HepG2 (cell line): ENCODE measurements at regions not wholly inside any gene's neighbourhood (a gene's known extent, or its start where the extent isn't known, plus 50 kb on each side); places are given as distances from the start of the nearest gene placed in this dataset.

Experiments
- ATAC-seq: fragments of 200-7000 bp; cut with Tn5 transposase; 3 replicates; pipeline ENCODE4 v1.9.1; 2020; ENCODE audit warnings: mild to moderate bottlenecking, moderate library complexity
- BruUV-seq: library from RNA; stranded (reverse); fragments of 400-500 nt; replicated peaks from 2 replicates; lab custom pipeline; 2021; lab: Mats Ljungman, UMichigan
- CTCF ChIA-PET: fragments of 300-600 bp; formaldehyde crosslinking; extraction: SDS; loops from one replicate; lab custom pipeline; 2021; ENCODE audit warnings: low total read pairs, inconsistent platforms, low intra/inter-chr PET ratio; lab: Yijun Ruan, JAX
- POLR2A ChIA-PET: fragments of 350-600 bp; sonication (Branson Sonifier 250); formaldehyde crosslinking; loops from one replicate; lab custom pipeline; 2020; ENCODE audit warnings: antibody characterized with exemption, inconsistent platforms; lab: Yijun Ruan, JAX
- DNase-seq: peaks from one replicate; pipeline ENCODE4 v3.0.0-alpha.2; 2015; ENCODE audit warnings: low spot score
- FAIRE-seq: peaks from 3 replicates; lab custom pipeline; 2011; peaks lifted over from hg19 to GRCh38; lab: Jason Lieb, UNC
- H2AFZ ChIP-seq: one replicate; pipeline ENCODE4 v1.6.1; 2011; ENCODE audit warnings: low read length, inconsistent platforms
- H3K27ac ChIP-seq: fragments of 300-600 bp; 3 replicates; pipeline ENCODE4 v1.8.0; 2011; ENCODE audit warnings: mixed run types, mild to moderate bottlenecking, mixed read lengths, low read length, inconsistent platforms; ENCODE audit not compliant: insufficient read depth; ENCODE audit errors: extremely low read length
- H3K27me3 ChIP-seq, 2 experiments: fragments of 200-600 bp in 1 of 2; 2 replicates in 1 of 2; 3 replicates in 1 of 2; pipeline versions ENCODE4 v1.6.0 to v1.8.0; 2011; ENCODE audit warnings: low read length in 2 of 2, mild to moderate bottlenecking in 2 of 2, moderate library complexity in 2 of 2, inconsistent platforms in 1 of 2; ENCODE audit not compliant: insufficient read depth in 2 of 2, control insufficient read depth in 1 of 2
- H3K36me3 ChIP-seq, 2 experiments: fragments of 200-600 bp in 1 of 2; replicated peaks in 1 of 2; 2 replicates in 1 of 2; 3 replicates in 1 of 2; pipeline versions ENCODE4 v1.5.1 to v1.8.0; 2011; ENCODE audit warnings: low read length in 2 of 2, inconsistent platforms in 1 of 2; ENCODE audit not compliant: insufficient read depth in 2 of 2, control insufficient read depth in 1 of 2
- H3K4me1 ChIP-seq: 2 replicates; pipeline ENCODE4 v1.5.1; 2012; ENCODE audit warnings: low read length, inconsistent platforms; ENCODE audit not compliant: insufficient read depth
- H3K4me2 ChIP-seq: 2 replicates; pipeline ENCODE4 v1.6.0; 2011; ENCODE audit warnings: low read depth, low read length, inconsistent platforms
- H3K4me3 ChIP-seq, 3 experiments: fragments of 200-600 bp in 1 of 3; sonication (generic), shearing (Covaris generic) in 1 of 3; replicated peaks in 1 of 3; 2 replicates each; pipeline ENCODE4 v1.5.1; 2011 to 2016; ENCODE audit warnings: low read length in 3 of 3, inconsistent platforms in 2 of 3, low read depth in 2 of 3, mild to moderate bottlenecking in 2 of 3, control low read depth in 1 of 3, mixed read lengths in 1 of 3; ENCODE audit not compliant: insufficient read depth in 1 of 3
- H3K79me2 ChIP-seq: one replicate; pipeline ENCODE4 v1.6.1; 2011; ENCODE audit warnings: low read length, inconsistent platforms; ENCODE audit not compliant: insufficient read depth
- H3K9ac ChIP-seq: 2 replicates; pipeline ENCODE4 v1.6.0; 2011; ENCODE audit warnings: mild to moderate bottlenecking, low read depth, low read length, inconsistent platforms; ENCODE audit not compliant: insufficient read depth
- H3K9me3 ChIP-seq: 2 replicates; pipeline ENCODE4 v1.5.1; 2012; ENCODE audit warnings: mild to moderate bottlenecking, low read length
- H4K20me1 ChIP-seq: 2 replicates; pipeline ENCODE4 v1.6.0; 2011; ENCODE audit warnings: inconsistent platforms, mild to moderate bottlenecking, low read length, moderate library complexity; ENCODE audit not compliant: insufficient read depth
- EED ChIP-seq: sonication (generic); formaldehyde crosslinking; IDR thresholded peaks from 2 replicates; pipeline ENCODE4 v1.5.0; 2020; ENCODE audit warnings: mild to moderate bottlenecking, missing genetic modification reagents
- ISL2 ChIP-seq: sonication (generic); formaldehyde crosslinking; IDR thresholded peaks from 2 replicates; pipeline ENCODE4 v1.5.0; 2020; ENCODE audit warnings: missing genetic modification reagents
- NRL ChIP-seq: sonication (generic); formaldehyde crosslinking; IDR thresholded peaks from 2 replicates; pipeline ENCODE4 v1.5.0; 2020; ENCODE audit warnings: missing genetic modification reagents, mild to moderate bottlenecking, moderate library complexity, borderline replicate concordance
- PITX1 ChIP-seq: sonication (generic); formaldehyde crosslinking; IDR thresholded peaks from 2 replicates; pipeline ENCODE4 v1.5.1; 2020; ENCODE audit warnings: mild to moderate bottlenecking, missing genetic modification reagents
- WIZ ChIP-seq: sonication (generic); formaldehyde crosslinking; IDR thresholded peaks from 2 replicates; pipeline ENCODE4 v1.5.1; 2020; ENCODE audit warnings: mild to moderate bottlenecking, missing genetic modification reagents
- ZBTB1 ChIP-seq: sonication (generic); formaldehyde crosslinking; IDR thresholded peaks from 2 replicates; pipeline ENCODE4 v1.4.0; 2020; ENCODE audit warnings: missing genetic modification reagents, borderline replicate concordance
- ZEB1 ChIP-seq: IDR thresholded peaks from 2 replicates; pipeline ENCODE4 v1.6.1; 2012; ENCODE audit warnings: mild to moderate bottlenecking, low read depth, inconsistent platforms; ENCODE audit not compliant: insufficient replicate concordance
- ZNF337 ChIP-seq: sonication (generic); formaldehyde crosslinking; IDR thresholded peaks from 2 replicates; pipeline ENCODE4 v1.5.1; 2020; ENCODE audit warnings: missing genetic modification reagents, low read depth, mild to moderate bottlenecking, borderline replicate concordance
- ZNF614 ChIP-seq: IDR thresholded peaks from 2 replicates; pipeline ENCODE4 v1.6.1; 2018; ENCODE audit warnings: missing biosample characterization, missing genetic modification reagents, inconsistent platforms, borderline replicate concordance
- WGBS: methylation state at CpG from one replicate; pipeline ENCODE4 v1.1.6; 2017; ENCODE audit warnings: low lambda C conversion rate; 5-methylcytosine and 5-hydroxymethylcytosine counted together
- in situ Hi-C: cut with HindIII; loops from 2 replicates; pipeline ENCODE4 v1.10.0; 2017; ENCODE audit warnings: low pct_unique_long_range_greater_than_20kb; ENCODE audit not compliant: extremely low pct_ligation_motif_present
- intact Hi-C: fragments of 100-400 bp; cut with micrococcal nuclease; formaldehyde crosslinking; loops from one replicate; pipeline ENCODE4 v1.10.0; 2022; ENCODE audit not compliant: unreplicated experiment
- TF ChIP-seq, protein P1 (sequence below): sonication (generic); formaldehyde crosslinking; IDR thresholded peaks from 2 replicates; pipeline ENCODE4 v1.5.1; 2020; ENCODE audit warnings: missing genetic modification reagents, mild to moderate bottlenecking, borderline replicate concordance
- TF ChIP-seq, protein P2 (sequence below): sonication (generic); formaldehyde crosslinking; IDR thresholded peaks from 2 replicates; pipeline ENCODE4 v1.8.0; 2022; ENCODE audit warnings: missing genetic modification reagents, mild to moderate bottlenecking, borderline replicate concordance
- TF ChIP-seq, protein P3 (sequence below), 2 experiments: fragments of 450-650 bp in 1 of 2; sonication (generic) in 1 of 2; formaldehyde crosslinking; IDR thresholded peaks; 2 replicates each; pipeline versions ENCODE4 v1.5.0 to v1.8.0; 2020 to 2022; ENCODE audit warnings: mild to moderate bottlenecking in 1 of 2, missing genetic modification reagents in 1 of 2
- TF ChIP-seq, protein P4 (sequence below): sonication (generic); formaldehyde crosslinking; IDR thresholded peaks from 2 replicates; pipeline ENCODE4 v1.8.0; 2022; ENCODE audit warnings: mild to moderate bottlenecking, missing genetic modification reagents, borderline replicate concordance

DNA sequence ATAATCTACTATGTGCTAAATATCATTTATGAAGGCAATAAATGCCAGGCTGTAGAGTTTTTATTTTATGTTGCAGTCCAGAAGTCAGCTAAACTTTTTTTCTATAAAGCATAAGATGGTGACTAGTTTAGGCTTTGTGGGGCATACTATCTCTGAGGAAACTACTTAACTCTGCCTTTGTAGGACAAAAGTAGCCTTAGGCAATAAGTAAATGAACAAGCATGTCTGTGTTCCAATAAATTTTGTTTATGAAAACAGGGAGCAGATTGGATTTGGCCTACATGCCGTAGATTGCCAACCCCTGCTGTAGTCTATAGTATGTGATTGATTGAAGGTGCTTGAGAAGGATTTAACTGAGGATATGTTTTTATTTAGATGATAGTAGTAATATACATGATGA lies 502.5 kb upstream of the NAALADL2 start:
- CTCF ChIA-PET, result no interaction called here
- in situ Hi-C loops (no loop called here), intact Hi-C loops (no loop called here)
- DNase-seq (no peak), ATAC-seq (no peak), FAIRE-seq (no peak)
- H3K4me2 ChIP-seq, result no peak overlapping the region
- no peaks in the 10 kb centered on the region for H3K27me3 ChIP-seq
- H3K36me3 ChIP-seq, result no peaks in the 10 kb centered on the region
- no peak overlapping the region for H3K4me3 ChIP-seq
- no peak overlapping the region for H3K9ac ChIP-seq
- no TSS peak for BruUV-seq
- no peaks in the 10 kb centered on the region for H3K4me1 ChIP-seq
- no peak overlapping the region for H3K27ac ChIP-seq
- no peaks in the 10 kb centered on the region for H3K9me3 ChIP-seq
- no peaks in the 10 kb centered on the region for H3K79me2 ChIP-seq
- TF ChIP-seq ZEB1, result no peak
- no peak for TF ChIP-seq EED (CRISPR knock-in tag)
- TF ChIP-seq, protein P1, sequence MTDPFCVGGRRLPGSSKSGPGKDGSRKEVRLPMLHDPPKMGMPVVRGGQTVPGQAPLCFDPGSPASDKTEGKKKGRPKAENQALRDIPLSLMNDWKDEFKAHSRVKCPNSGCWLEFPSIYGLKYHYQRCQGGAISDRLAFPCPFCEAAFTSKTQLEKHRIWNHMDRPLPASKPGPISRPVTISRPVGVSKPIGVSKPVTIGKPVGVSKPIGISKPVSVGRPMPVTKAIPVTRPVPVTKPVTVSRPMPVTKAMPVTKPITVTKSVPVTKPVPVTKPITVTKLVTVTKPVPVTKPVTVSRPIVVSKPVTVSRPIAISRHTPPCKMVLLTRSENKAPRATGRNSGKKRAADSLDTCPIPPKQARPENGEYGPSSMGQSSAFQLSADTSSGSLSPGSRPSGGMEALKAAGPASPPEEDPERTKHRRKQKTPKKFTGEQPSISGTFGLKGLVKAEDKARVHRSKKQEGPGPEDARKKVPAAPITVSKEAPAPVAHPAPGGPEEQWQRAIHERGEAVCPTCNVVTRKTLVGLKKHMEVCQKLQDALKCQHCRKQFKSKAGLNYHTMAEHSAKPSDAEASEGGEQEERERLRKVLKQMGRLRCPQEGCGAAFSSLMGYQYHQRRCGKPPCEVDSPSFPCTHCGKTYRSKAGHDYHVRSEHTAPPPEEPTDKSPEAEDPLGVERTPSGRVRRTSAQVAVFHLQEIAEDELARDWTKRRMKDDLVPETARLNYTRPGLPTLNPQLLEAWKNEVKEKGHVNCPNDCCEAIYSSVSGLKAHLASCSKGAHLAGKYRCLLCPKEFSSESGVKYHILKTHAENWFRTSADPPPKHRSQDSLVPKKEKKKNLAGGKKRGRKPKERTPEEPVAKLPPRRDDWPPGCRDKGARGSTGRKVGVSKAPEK (CRISPR knock-in tag), result no peak
- no peak for TF ChIP-seq NRL (CRISPR knock-in tag)
- TF ChIP-seq ZNF337 (CRISPR knock-in tag), result no peak
- TF ChIP-seq, all 625 proteins: peak for 0
- Histone ChIP-seq H4K20me1 (no peaks in the 10 kb centered on the region), H2AFZ (no peak overlapping the region)
- WGBS, result 0% methylated on average over 1 of the region's 1 CpG
- POLR2A ChIA-PET, result no interaction called here

DNA sequence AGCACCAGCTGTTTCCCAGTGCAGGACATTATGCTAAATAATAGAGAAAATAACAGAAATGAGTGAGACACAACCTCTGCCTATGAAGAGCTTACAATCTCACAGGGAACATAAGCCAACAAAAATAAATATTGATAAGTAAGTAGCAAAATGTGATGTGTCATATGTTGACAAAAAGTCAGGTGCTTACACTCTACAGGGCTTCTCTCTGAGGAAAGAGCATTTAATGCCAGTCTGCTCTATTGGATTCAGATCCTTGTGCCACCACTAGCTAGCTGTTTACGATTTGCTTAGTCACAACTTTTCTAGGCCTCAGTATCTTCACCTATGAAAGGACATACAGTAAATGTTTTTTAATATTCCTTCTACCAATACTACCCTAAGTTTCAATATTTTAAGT lies 500.9 kb upstream of the NAALADL2 start:
- intact Hi-C loops (no loop called here), in situ Hi-C loops (no loop called here)
- no peak overlapping the region for H3K4me3 ChIP-seq
- ChIA-PET CTCF (no interaction called here), POLR2A (no interaction called here)
- BruUV-seq, result no TSS peak
- no peaks in the 10 kb centered on the region for H3K36me3 ChIP-seq
- H3K9ac ChIP-seq, result no peak overlapping the region
- H3K79me2 ChIP-seq, result no peaks in the 10 kb centered on the region
- H4K20me1 ChIP-seq, result no peaks in the 10 kb centered on the region
- DNase-seq (no peak), ATAC-seq (no peak), FAIRE-seq (no peak)
- no peaks in the 10 kb centered on the region for H3K4me1 ChIP-seq
- H3K27ac ChIP-seq, result no peak overlapping the region
- no peak overlapping the region for H2AFZ ChIP-seq
- no peaks in the 10 kb centered on the region for H3K9me3 ChIP-seq
- H3K27me3 ChIP-seq, result no peaks in the 10 kb centered on the region
- no peak overlapping the region for H3K4me2 ChIP-seq
- 0% methylated on average over 1 of the region's 1 CpG for WGBS
- TF ChIP-seq ZNF614, result no peak
- TF ChIP-seq PITX1, result no peak
- TF ChIP-seq, protein P2, sequence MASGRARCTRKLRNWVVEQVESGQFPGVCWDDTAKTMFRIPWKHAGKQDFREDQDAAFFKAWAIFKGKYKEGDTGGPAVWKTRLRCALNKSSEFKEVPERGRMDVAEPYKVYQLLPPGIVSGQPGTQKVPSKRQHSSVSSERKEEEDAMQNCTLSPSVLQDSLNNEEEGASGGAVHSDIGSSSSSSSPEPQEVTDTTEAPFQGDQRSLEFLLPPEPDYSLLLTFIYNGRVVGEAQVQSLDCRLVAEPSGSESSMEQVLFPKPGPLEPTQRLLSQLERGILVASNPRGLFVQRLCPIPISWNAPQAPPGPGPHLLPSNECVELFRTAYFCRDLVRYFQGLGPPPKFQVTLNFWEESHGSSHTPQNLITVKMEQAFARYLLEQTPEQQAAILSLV, result no peak
- TF ChIP-seq ISL2, result no peak
- TF ChIP-seq ZBTB1 (CRISPR knock-in tag), result no peak
- TF ChIP-seq, protein P3, sequence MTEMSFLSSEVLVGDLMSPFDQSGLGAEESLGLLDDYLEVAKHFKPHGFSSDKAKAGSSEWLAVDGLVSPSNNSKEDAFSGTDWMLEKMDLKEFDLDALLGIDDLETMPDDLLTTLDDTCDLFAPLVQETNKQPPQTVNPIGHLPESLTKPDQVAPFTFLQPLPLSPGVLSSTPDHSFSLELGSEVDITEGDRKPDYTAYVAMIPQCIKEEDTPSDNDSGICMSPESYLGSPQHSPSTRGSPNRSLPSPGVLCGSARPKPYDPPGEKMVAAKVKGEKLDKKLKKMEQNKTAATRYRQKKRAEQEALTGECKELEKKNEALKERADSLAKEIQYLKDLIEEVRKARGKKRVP (CRISPR knock-in tag; IDR thresholded peaks at IDR 0.05), result no peak
- TF ChIP-seq, protein P4, sequence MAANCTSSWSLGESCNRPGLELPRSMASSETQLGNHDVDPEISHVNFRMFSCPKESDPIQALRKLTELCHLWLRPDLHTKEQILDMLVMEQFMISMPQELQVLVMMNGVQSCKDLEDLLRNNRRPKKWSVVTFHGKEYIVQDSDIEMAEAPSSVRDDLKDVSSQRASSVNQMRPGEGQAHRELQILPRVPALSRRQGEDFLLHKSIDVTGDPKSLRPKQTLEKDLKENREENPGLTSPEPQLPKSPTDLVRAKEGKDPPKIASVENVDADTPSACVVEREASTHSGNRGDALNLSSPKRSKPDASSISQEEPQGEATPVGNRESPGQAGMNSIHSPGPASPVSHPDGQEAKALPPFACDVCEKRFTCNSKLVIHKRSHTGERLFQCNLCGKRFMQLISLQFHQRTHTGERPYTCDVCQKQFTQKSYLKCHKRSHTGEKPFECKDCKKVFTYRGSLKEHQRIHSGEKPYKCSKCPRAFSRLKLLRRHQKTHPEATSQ (CRISPR knock-in tag), result no peak
- TF ChIP-seq WIZ, result no peak
